Suprapubic skin (tissue), 4 donors: ENCODE measurements at regions not wholly inside any gene's neighbourhood (a gene's known extent, or its start where the extent isn't known, plus 50 kb on each side); places are given as distances from the start of the nearest gene placed in this dataset.

Experiments
- DNase-seq, 2 donors: peaks; one replicate each; pipeline ENCODE4 v3.0.0-alpha.2; 2019; ENCODE audit warnings: low spot score in 2 of 2
- H3K27ac ChIP-seq: fragments of 200-600 bp; sonication (generic); one replicate; pipeline ENCODE4 v1.5.1; 2019
- H3K27me3 ChIP-seq: fragments of 200-600 bp; sonication (generic); one replicate; pipeline ENCODE4 v1.5.1; 2019
- H3K36me3 ChIP-seq: fragments of 200-600 bp; sonication (generic); one replicate; pipeline ENCODE4 v1.5.1; 2019
- H3K4me1 ChIP-seq: fragments of 200-600 bp; sonication (generic); one replicate; pipeline ENCODE4 v1.5.1; 2019
- H3K4me3 ChIP-seq: fragments of 200-600 bp; sonication (generic); one replicate; pipeline ENCODE4 v1.5.1; 2019; ENCODE audit warnings: mild to moderate bottlenecking
- H3K9me3 ChIP-seq: fragments of 200-600 bp; sonication (generic); one replicate; pipeline ENCODE4 v1.5.1; 2019
- EP300 ChIP-seq: sonication (generic); formaldehyde crosslinking; IDR thresholded peaks from one replicate; pipeline ENCODE4 v1.6.1; 2017; ENCODE audit warnings: antibody characterized with exemption
- POLR2A ChIP-seq, 2 donors: fragments of 450-650 bp; IDR thresholded peaks; one replicate each; pipeline ENCODE4 v1.6.1; 2017; ENCODE audit warnings: antibody characterized with exemption in 2 of 2, mild to moderate bottlenecking in 2 of 2, moderate library complexity in 2 of 2
- POLR2AphosphoS5 ChIP-seq, 3 donors: sonication (generic); formaldehyde crosslinking; IDR thresholded peaks; one replicate each; pipeline ENCODE4 v1.6.1; 2017; ENCODE audit warnings: antibody characterized with exemption in 3 of 3
- WGBS: methylation state at CpG from one replicate; pipeline ENCODE4 v1.1.5; 2018; 5-methylcytosine and 5-hydroxymethylcytosine counted together
- TF ChIP-seq, protein P1 (sequence below), 2 donors: fragments of 200-600 bp in 1 of 2; fragments of 450-650 bp in 1 of 2; sonication (generic) in 1 of 2; IDR thresholded peaks; one replicate each; pipeline ENCODE4 v1.5.1; 2016 to 2019; ENCODE audit warnings: antibody characterized with exemption in 2 of 2, mild to moderate bottlenecking in 1 of 2, moderate library complexity in 1 of 2

DNA sequence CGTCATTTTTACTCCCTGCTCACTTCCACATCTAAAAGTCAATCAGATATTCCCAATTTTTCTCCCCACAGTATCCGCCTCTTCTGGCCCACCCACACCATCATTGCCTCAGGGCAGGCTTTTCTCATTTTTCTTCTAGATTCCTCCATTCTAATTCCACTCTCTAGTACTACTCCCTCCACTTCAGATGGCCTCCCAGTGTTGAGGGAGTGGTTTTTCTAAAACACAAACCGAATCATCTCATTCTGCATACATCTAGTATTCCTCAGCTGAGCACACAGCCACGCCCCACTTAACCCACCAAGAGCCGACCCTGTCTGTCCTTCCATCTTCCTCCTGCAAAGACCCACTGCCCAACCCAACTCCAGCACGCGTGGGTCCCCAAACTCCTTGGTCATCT lies 314.9 kb upstream of the NPVF start:
- H3K27me3 ChIP-seq: peaks cover 6% of the 10 kb centered on the region

DNA sequence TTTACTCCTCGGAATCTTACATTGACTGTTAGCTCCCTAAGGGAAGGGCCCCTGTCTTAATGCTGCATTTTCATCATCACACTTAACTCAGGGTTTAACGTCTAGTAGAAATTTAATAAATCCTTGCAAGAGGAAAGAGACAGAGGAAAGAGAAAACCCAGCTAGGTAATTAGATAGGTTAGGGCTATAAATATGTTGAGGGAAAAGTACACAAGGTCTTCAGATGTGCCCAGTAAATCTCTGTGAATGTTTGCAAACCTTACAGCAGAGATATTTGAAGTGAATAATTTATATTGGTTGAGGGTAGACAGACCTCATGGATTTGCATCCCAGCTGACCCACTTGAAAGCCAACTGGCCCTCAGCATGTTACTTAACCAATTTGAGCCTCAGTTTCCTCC lies 315.5 kb upstream of the NPVF start:
- no peak overlapping the region for H3K27ac ChIP-seq
- no peaks in the 10 kb centered on the region for H3K9me3 ChIP-seq
- H3K36me3 ChIP-seq: no peaks in the 10 kb centered on the region
- no peak for DNase-seq
- TF ChIP-seq, protein P1, sequence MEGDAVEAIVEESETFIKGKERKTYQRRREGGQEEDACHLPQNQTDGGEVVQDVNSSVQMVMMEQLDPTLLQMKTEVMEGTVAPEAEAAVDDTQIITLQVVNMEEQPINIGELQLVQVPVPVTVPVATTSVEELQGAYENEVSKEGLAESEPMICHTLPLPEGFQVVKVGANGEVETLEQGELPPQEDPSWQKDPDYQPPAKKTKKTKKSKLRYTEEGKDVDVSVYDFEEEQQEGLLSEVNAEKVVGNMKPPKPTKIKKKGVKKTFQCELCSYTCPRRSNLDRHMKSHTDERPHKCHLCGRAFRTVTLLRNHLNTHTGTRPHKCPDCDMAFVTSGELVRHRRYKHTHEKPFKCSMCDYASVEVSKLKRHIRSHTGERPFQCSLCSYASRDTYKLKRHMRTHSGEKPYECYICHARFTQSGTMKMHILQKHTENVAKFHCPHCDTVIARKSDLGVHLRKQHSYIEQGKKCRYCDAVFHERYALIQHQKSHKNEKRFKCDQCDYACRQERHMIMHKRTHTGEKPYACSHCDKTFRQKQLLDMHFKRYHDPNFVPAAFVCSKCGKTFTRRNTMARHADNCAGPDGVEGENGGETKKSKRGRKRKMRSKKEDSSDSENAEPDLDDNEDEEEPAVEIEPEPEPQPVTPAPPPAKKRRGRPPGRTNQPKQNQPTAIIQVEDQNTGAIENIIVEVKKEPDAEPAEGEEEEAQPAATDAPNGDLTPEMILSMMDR (IDR thresholded peaks at IDR 0.05): no peak
- TF ChIP-seq POLR2AphosphoS5 (IDR thresholded peaks at IDR 0.05): no peak
- no peak for TF ChIP-seq POLR2A (IDR thresholded peaks at IDR 0.05)
- no peak for TF ChIP-seq EP300
- H3K4me1 ChIP-seq: peaks cover 2% of the 10 kb centered on the region
- H3K27me3 ChIP-seq: peaks cover 6% of the 10 kb centered on the region
- no peak overlapping the region for H3K4me3 ChIP-seq
- WGBS: 79% methylated on average over 2 of the region's 2 CpGs

More for the DNA sequence above, 314.9 kb upstream of the NPVF start:
- peaks cover 2% of the 10 kb centered on the region for H3K4me1 ChIP-seq
- H3K4me3 ChIP-seq: no peak overlapping the region
- H3K27ac ChIP-seq: no peak overlapping the region
- TF ChIP-seq EP300 (no peak), POLR2A (IDR thresholded peaks at IDR 0.05) (no peak), POLR2AphosphoS5 (IDR thresholded peaks at IDR 0.05) (no peak)
- TF ChIP-seq, protein P1 (IDR thresholded peaks at IDR 0.05): no peak
- WGBS: 81% methylated on average over 7 of the region's 7 CpGs
- H3K36me3 ChIP-seq: no peaks in the 10 kb centered on the region
- H3K9me3 ChIP-seq: no peaks in the 10 kb centered on the region
- DNase-seq: no peak

DNA sequence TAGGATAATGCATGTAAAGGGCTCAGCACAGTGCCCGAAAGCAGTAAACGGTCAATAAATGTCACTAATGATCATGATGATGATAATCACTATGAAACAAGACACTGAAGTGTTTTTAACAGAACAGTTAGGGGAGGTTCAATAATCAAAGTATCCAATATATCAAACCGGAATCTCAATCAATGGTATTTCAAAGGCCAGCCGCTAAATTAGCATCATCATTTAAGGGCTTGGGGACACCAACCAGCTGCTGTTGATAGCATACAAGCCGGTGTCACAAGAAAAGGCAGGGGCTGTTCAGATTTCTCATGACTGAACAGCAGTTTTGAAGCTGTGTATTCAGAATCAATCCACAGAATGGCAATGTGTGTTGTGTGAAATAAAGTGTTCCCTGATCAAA lies 316.0 kb upstream of the NPVF start:
- WGBS: 88% methylated on average over 5 of the region's 5 CpGs
- TF ChIP-seq POLR2A (IDR thresholded peaks at IDR 0.05) (no peak), POLR2AphosphoS5 (IDR thresholded peaks at IDR 0.05) (no peak), EP300 (no peak)
- TF ChIP-seq, protein P1 (IDR thresholded peaks at IDR 0.05): no peak

DNA sequence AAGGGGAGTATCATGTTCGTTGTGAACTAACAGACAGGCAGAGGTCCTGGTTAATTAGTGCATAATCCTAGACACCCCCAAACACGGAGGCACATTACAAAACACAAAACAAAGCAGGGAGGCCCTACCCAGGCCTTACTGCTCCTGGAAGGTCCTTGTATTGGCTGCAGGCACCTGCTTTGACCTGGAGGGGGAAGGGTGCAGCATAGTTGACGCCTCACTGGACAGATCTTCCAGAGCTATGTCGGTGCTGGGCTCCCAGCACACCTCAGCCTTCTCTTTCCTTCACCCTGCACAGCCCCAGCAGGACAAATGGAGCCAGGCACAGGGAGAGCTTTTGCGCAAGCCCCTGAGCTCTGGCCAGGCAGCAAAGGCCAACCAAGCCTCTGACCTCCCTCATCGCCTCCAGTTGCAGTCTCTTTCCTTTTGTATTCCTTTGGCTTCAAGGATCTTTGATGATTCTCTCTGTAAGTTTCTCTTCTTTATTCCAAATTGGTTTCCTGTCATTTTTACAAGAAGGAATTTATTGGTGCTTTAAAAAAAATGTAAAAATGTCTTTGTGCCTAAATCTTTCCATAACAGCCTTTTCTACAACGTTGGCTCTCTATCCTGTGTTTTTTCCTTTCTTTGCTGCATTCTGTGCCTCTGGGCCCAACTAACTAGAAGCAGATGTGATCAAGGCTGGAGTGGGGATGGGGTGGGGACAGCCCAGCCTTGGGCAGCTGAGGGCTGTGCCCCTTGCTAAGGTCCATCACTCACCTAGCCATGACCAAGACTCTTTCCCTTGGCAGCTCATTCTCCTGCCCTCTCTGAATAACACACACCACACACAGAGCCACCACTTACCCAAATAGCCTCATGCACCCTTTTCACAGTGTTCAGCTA lies 317.1 kb upstream of the NPVF start:
- no peaks in the 10 kb centered on the region for H3K9me3 ChIP-seq
- H3K27me3 ChIP-seq: peaks cover 6% of the 10 kb centered on the region
- H3K27ac ChIP-seq: no peak overlapping the region
- DNase-seq: no peak
- 62% methylated on average over 7 of the region's 7 CpGs for WGBS
- no peaks in the 10 kb centered on the region for H3K36me3 ChIP-seq
- no peak for TF ChIP-seq EP300
- TF ChIP-seq, protein P1 (IDR thresholded peaks at IDR 0.05): no peak
- no peak for TF ChIP-seq POLR2AphosphoS5 (IDR thresholded peaks at IDR 0.05)
- TF ChIP-seq POLR2A (IDR thresholded peaks at IDR 0.05): no peak
- H3K4me1 ChIP-seq: peaks cover 2% of the 10 kb centered on the region
- no peak overlapping the region for H3K4me3 ChIP-seq

More for the DNA sequence above, 316.0 kb upstream of the NPVF start:
- no peak for DNase-seq
- no peak overlapping the region for H3K4me3 ChIP-seq
- H3K36me3 ChIP-seq: no peaks in the 10 kb centered on the region
- H3K27ac ChIP-seq: no peak overlapping the region
- H3K27me3 ChIP-seq: peaks cover 6% of the 10 kb centered on the region
- H3K4me1 ChIP-seq: peaks cover 2% of the 10 kb centered on the region
- no peaks in the 10 kb centered on the region for H3K9me3 ChIP-seq

DNA sequence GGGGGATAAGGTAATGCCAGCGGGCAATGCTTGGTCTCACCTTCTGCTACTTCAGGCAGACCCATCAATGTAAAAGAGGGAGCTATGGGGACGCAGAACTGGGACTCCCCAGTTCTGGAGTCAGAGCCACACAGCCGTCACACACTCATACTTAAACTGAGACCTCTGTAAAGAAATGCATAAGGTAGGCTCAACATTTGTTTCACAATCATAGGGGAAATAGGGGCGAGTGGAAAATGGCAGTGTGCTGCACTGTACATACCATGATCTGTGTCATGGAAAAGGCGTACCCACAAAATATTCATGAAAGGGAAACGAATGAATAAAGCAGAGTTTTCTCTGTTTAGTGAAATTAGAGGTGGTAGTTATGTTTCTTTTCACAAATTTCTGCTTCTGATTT lies 318.0 kb upstream of the NPVF start:
- no peak for DNase-seq
- H3K4me1 ChIP-seq: peaks cover 2% of the 10 kb centered on the region
- H3K9me3 ChIP-seq: no peaks in the 10 kb centered on the region
- H3K27ac ChIP-seq: no peak overlapping the region
- 87% methylated on average over 6 of the region's 6 CpGs for WGBS
- peaks cover 6% of the 10 kb centered on the region for H3K27me3 ChIP-seq
- H3K4me3 ChIP-seq: no peak overlapping the region
- TF ChIP-seq, protein P1 (IDR thresholded peaks at IDR 0.05): no peak
- no peak for TF ChIP-seq EP300
- no peak for TF ChIP-seq POLR2A (IDR thresholded peaks at IDR 0.05)
- TF ChIP-seq POLR2AphosphoS5 (IDR thresholded peaks at IDR 0.05): no peak
- H3K36me3 ChIP-seq: no peaks in the 10 kb centered on the region
